CD14-positive monocyte (primary cell): ENCODE measurements at regions not wholly inside any gene's neighbourhood (a gene's known extent, or its start where the extent isn't known, plus 50 kb on each side); places are given as distances from the start of the nearest gene placed in this dataset.
"Not testable (repeated sequence)": the region's sequence is repeated elsewhere in the genome, so short reads cannot be mapped to it uniquely, and the experiment has no call there.

ENCODE experiments used
- DNase-seq, 3 donors: peaks; one replicate each; pipeline ENCODE4 v3.0.0-alpha.2; 2011 to 2022
- H2AFZ ChIP-seq: 2 replicates; pipeline ENCODE4 v1.6.0; 2012; ENCODE audit warnings: mild to moderate bottlenecking, low read depth, low read length, inconsistent platforms; ENCODE audit not compliant: insufficient read depth, poor library complexity, severe bottlenecking
- H3K27ac ChIP-seq, 2 donors: 1 replicate in 1 of 2; 2 replicates in 1 of 2; pipeline ENCODE4 v1.5.1; 2012 to 2013; ENCODE audit warnings: low read length in 2 of 2, control low read depth in 1 of 2, inconsistent platforms in 1 of 2, low read depth in 1 of 2, mild to moderate bottlenecking in 1 of 2
- H3K27me3 ChIP-seq, 2 donors: one replicate each; pipeline versions ENCODE4 v1.6.0 to v1.6.1; 2011 to 2013; ENCODE audit warnings: low read length in 2 of 2; ENCODE audit not compliant: control insufficient read depth in 2 of 2, insufficient read depth in 2 of 2
- H3K36me3 ChIP-seq, 2 donors: replicated peaks in 1 of 2; 1 replicate in 1 of 2; 2 replicates in 1 of 2; pipeline versions ENCODE4 v1.5.1 to v1.6.1; 2012 to 2013; ENCODE audit warnings: low read length in 2 of 2, control low read depth in 1 of 2, inconsistent platforms in 1 of 2, mild to moderate bottlenecking in 1 of 2; ENCODE audit not compliant: insufficient read depth in 2 of 2, control insufficient read depth in 1 of 2
- H3K4me1 ChIP-seq, 2 donors: 1 replicate in 1 of 2; 2 replicates in 1 of 2; pipeline versions ENCODE4 v1.5.1 to v1.6.1; 2012 to 2013; ENCODE audit warnings: low read length in 2 of 2, control low read depth in 1 of 2, inconsistent platforms in 1 of 2, mild to moderate bottlenecking in 1 of 2, moderate library complexity in 1 of 2; ENCODE audit not compliant: insufficient read depth in 2 of 2, control insufficient read depth in 1 of 2
- H3K4me2 ChIP-seq: replicated peaks from 2 replicates; pipeline ENCODE3; 2012; ENCODE audit warnings: low read length, moderate library complexity, mild to moderate bottlenecking; ENCODE audit not compliant: poor library complexity, severe bottlenecking; ENCODE audit errors: extremely low read depth
- H3K4me3 ChIP-seq, 3 experiments: fragments of 200-600 bp in 1 of 3; sonication (generic) in 1 of 3; replicated peaks in 1 of 3; 1 replicate in 2 of 3; 2 replicates in 1 of 3; pipeline ENCODE4 v1.5.1; 2011 to 2013; ENCODE audit warnings: low read length in 3 of 3, mild to moderate bottlenecking in 3 of 3, control low read depth in 2 of 3, low read depth in 2 of 3, inconsistent platforms in 1 of 3, moderate library complexity in 1 of 3
- H3K79me2 ChIP-seq: 2 replicates; pipeline ENCODE4 v1.6.0; 2012; ENCODE audit warnings: mild to moderate bottlenecking, control low read depth, inconsistent platforms, low read length, moderate library complexity; ENCODE audit not compliant: insufficient read depth
- H3K9ac ChIP-seq: 2 replicates; pipeline ENCODE4 v1.6.0; 2017; ENCODE audit warnings: low read length, mild to moderate bottlenecking; ENCODE audit not compliant: insufficient read depth, poor library complexity, severe bottlenecking
- H3K9me3 ChIP-seq, 2 donors: replicated peaks in 1 of 2; 1 replicate in 1 of 2; 2 replicates in 1 of 2; pipeline versions ENCODE4 v1.5.1 to v1.6.1; 2012 to 2013; ENCODE audit warnings: low read length in 2 of 2, control low read depth in 1 of 2; ENCODE audit not compliant: control insufficient read depth in 1 of 2, insufficient read depth in 1 of 2
- H4K20me1 ChIP-seq: 2 replicates; pipeline ENCODE4 v1.6.0; 2012; ENCODE audit warnings: mild to moderate bottlenecking, low read length, control low read depth, moderate library complexity; ENCODE audit not compliant: insufficient read depth
- H3K27ac Mint-ChIP-seq, 7 donors: one replicate each; pipeline ENCODE4 v1.8.0; 2020; ENCODE audit warnings: mild to moderate bottlenecking in 7 of 7, mixed read lengths in 7 of 7, moderate library complexity in 6 of 7, inconsistent platforms in 2 of 7
- H3K27me3 Mint-ChIP-seq, 3 donors: one replicate each; pipeline ENCODE4 v1.8.0; 2021 to 2022; ENCODE audit warnings: low read depth in 3 of 3, mild to moderate bottlenecking in 3 of 3, mixed read lengths in 3 of 3, moderate library complexity in 3 of 3, inconsistent platforms in 1 of 3
- H3K36me3 Mint-ChIP-seq, 2 donors: one replicate each; pipeline ENCODE4 v1.8.0; 2020; ENCODE audit warnings: mixed read lengths in 2 of 2, inconsistent platforms in 1 of 2, mild to moderate bottlenecking in 1 of 2
- H3K4me1 Mint-ChIP-seq: one replicate; pipeline ENCODE4 v1.8.0; 2020; ENCODE audit warnings: mild to moderate bottlenecking, mixed read lengths
- H3K4me3 Mint-ChIP-seq, 2 donors: one replicate each; pipeline ENCODE4 v1.8.0; 2020; ENCODE audit warnings: mild to moderate bottlenecking in 2 of 2, mixed read lengths in 2 of 2, moderate library complexity in 1 of 2
- H3K9me3 Mint-ChIP-seq, 7 donors: one replicate each; pipeline ENCODE4 v1.8.0; 2020 to 2022; ENCODE audit warnings: mixed read lengths in 7 of 7, mild to moderate bottlenecking in 6 of 7, moderate library complexity in 6 of 7, inconsistent platforms in 2 of 7
- WGBS: methylation state at CpG from one replicate; pipeline ENCODE4 v1.1.5; 2013; ENCODE audit warnings: missing lambda C conversion rate; ENCODE audit not compliant: insufficient coverage; 5-methylcytosine and 5-hydroxymethylcytosine counted together
- intact Hi-C, 2 donors: fragments of 100-400 bp; cut with micrococcal nuclease; formaldehyde crosslinking; loops; one replicate each; pipeline versions ENCODE4 v1.15.0 to v1.15.1; 2023
- TF ChIP-seq, protein P1 (sequence below): fragments of 200-600 bp; IDR thresholded peaks from one replicate; pipeline ENCODE4 v1.8.0; 2022; ENCODE audit warnings: antibody characterized with exemption, mild to moderate bottlenecking

DNA sequence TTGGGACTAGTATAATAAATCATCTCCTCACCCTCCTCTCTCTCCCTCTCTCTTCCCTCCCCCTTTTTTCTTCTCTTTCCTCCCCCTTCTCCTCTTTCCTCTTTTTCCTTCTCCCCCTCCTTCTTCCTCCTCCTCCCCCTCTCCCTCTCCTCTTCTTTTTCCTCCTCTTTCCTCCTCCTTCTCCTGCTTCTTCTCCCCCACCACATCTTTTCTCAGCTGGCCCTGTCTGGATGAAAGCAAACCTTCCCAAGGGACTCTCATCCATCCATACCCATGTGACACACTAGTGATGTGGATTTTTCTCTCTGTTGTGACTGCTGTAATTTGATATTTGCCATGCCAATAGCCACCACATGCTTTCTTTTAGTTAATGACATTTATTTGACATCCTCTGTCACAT, 127.2 kb downstream of the EBLN2 start:
- no peak overlapping the region for H3K9ac ChIP-seq
- H3K27ac ChIP-seq, result no peak overlapping the region
- Mint-ChIP-seq H3K4me1 (no peaks in the 10 kb centered on the region), H3K27ac (no peak overlapping the region), H3K27me3 (peaks cover 0 to 2% (median 1%) of the 10 kb centered on the region in 3 donors), H3K9me3 (peaks cover 0 to 10% (median 0%) of the 10 kb centered on the region in 7 donors), H3K4me3 (no peak overlapping the region), H3K36me3 (no peaks in the 10 kb centered on the region)
- H3K4me3 ChIP-seq, result no peak overlapping the region
- TF ChIP-seq, protein P1, sequence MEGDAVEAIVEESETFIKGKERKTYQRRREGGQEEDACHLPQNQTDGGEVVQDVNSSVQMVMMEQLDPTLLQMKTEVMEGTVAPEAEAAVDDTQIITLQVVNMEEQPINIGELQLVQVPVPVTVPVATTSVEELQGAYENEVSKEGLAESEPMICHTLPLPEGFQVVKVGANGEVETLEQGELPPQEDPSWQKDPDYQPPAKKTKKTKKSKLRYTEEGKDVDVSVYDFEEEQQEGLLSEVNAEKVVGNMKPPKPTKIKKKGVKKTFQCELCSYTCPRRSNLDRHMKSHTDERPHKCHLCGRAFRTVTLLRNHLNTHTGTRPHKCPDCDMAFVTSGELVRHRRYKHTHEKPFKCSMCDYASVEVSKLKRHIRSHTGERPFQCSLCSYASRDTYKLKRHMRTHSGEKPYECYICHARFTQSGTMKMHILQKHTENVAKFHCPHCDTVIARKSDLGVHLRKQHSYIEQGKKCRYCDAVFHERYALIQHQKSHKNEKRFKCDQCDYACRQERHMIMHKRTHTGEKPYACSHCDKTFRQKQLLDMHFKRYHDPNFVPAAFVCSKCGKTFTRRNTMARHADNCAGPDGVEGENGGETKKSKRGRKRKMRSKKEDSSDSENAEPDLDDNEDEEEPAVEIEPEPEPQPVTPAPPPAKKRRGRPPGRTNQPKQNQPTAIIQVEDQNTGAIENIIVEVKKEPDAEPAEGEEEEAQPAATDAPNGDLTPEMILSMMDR, result no peak
- no peaks in the 10 kb centered on the region for H3K36me3 ChIP-seq
- no peak overlapping the region for H2AFZ ChIP-seq
- no peaks in the 10 kb centered on the region for H3K9me3 ChIP-seq
- H3K4me1 ChIP-seq, result no peaks in the 10 kb centered on the region
- intact Hi-C loops, result no loop called here
- peaks cover 0 to 3% of the 10 kb centered on the region in 2 donors for H3K27me3 ChIP-seq
- no peak overlapping the region for H3K4me2 ChIP-seq
- H4K20me1 ChIP-seq, result no peaks in the 10 kb centered on the region
- no peaks in the 10 kb centered on the region for H3K79me2 ChIP-seq
- no peak for DNase-seq

DNA sequence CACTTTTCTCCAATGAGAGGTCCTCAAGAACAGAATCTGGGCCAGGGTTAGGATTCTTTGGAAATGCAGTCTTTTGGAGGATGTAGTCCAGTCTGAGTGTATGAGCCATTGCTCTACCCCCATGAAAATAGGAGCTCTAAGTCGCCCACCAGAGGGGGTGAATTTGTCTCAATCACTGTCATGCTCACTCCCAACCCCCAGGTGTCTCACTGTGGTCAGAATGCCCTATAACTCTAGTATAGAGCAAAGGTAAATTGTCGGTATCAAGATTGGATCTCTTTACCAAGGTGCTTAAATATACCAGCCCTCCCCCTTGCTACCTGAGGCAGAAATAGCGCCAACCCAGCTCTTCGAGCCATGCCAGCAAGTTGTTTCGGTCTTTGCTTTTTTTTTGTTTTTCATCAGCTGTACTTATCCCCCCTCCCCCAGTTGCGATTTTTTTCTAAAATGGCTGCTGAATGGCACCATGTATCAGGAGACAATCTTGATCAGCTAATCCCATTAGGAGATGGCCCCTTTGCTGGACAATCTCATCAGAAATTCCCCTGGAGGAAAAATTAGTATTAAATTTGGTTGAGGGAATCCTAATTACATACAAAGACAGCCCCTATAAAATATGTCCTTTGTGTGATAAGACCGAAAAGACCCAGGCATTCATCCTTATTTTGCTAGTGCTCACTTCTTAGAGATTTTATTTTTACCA, 130.7 kb downstream of the EBLN2 start:
- Histone ChIP-seq H3K79me2 (no peaks in the 10 kb centered on the region), H3K9me3 (no peaks in the 10 kb centered on the region), H3K9ac (no peak overlapping the region), H3K4me2 (no peak overlapping the region), H3K4me1 (no peaks in the 10 kb centered on the region), H4K20me1 (no peaks in the 10 kb centered on the region), H3K27ac (no peak overlapping the region), H3K36me3 (no peaks in the 10 kb centered on the region), H3K27me3 (peaks cover 0 to 3% of the 10 kb centered on the region in 2 donors), H3K4me3 (no peak overlapping the region), H2AFZ (no peak overlapping the region)
- Mint-ChIP-seq H3K9me3 (peaks cover 0 to 16% (median 9%) of the 10 kb centered on the region in 7 donors), H3K27ac (no peak overlapping the region), H3K4me3 (no peak overlapping the region), H3K36me3 (no peaks in the 10 kb centered on the region), H3K4me1 (no peaks in the 10 kb centered on the region), H3K27me3 (peaks cover 0 to 4% (median 1%) of the 10 kb centered on the region in 3 donors)
- no peak for DNase-seq
- WGBS, result 93% methylated on average over 3 of the region's 7 CpGs
- TF ChIP-seq, protein P1, result no peak
- intact Hi-C loops, result no loop called here

- H3K9me3 ChIP-seq, H3K36me3 ChIP-seq, DNase-seq, H3K4me1 Mint-ChIP-seq, H3K27ac ChIP-seq, H3K4me3 Mint-ChIP-seq, H2AFZ ChIP-seq, H3K36me3 Mint-ChIP-seq, H4K20me1 ChIP-seq, H3K27me3 Mint-ChIP-seq, intact Hi-C loops, H3K27ac Mint-ChIP-seq, H3K4me1 ChIP-seq, H3K79me2 ChIP-seq, H3K4me2 ChIP-seq, H3K4me3 ChIP-seq, H3K9ac ChIP-seq, H3K27me3 ChIP-seq: not testable (repeated sequence)
- WGBS, result no CpG with 5 or more reads among the region's 5 CpGs
- H3K9me3 Mint-ChIP-seq, result peaks cover 2 to 16% (median 9%) of the 10 kb centered on the region in 7 donors
Measured at GRCh38 chr3:73193943-73194342, 132.5 kb downstream of the EBLN2 start.
